ENCODE measurements at regions not wholly inside any gene's neighbourhood (a gene's known extent, or its start where the extent isn't known, plus 50 kb on each side); places are given as distances from the start of the nearest gene placed in this dataset.

- DNase-seq = no peak
Measured at GRCh38 chr2:16251511-16252225, 311.3 kb downstream of the MYCN start.

GRCh38 chr2:16250886-16251285 is 310.5 kb downstream of the MYCN start:
- DNase-seq = no peak

GRCh38 chr2:16250466-16250865 is 310.1 kb downstream of the MYCN start:
- no peak for DNase-seq

GRCh38 chr2:16250056-16250425 is 309.7 kb downstream of the MYCN start:
- DNase-seq = no peak

- DNase-seq = no peak
Measured at GRCh38 chr2:16249246-16250055, 309.1 kb downstream of the MYCN start.

- no peak for DNase-seq
Measured at GRCh38 chr2:16248571-16249105, 308.3 kb downstream of the MYCN start.

- DNase-seq = no peak
Measured at GRCh38 chr2:16247326-16248122, 307.2 kb downstream of the MYCN start.

- DNase-seq = no peak
Measured at GRCh38 chr2:16246911-16247310, 306.6 kb downstream of the MYCN start.

- no peak for DNase-seq
Measured at GRCh38 chr2:16246281-16246850, 306.0 kb downstream of the MYCN start.

GRCh38 chr2:16245481-16246054 is 305.2 kb downstream of the MYCN start:
- no peak for DNase-seq

GRCh38 chr2:16244966-16245320 is 304.6 kb downstream of the MYCN start:
- DNase-seq = no peak

- DNase-seq = no peak
Measured at GRCh38 chr2:16244153-16244965, 304.0 kb downstream of the MYCN start.

- DNase-seq = no peak
Measured at GRCh38 chr2:16243411-16243996, 303.2 kb downstream of the MYCN start.

GRCh38 chr2:16242906-16243305 is 302.6 kb downstream of the MYCN start:
- DNase-seq = no peak

- DNase-seq = no peak
Measured at GRCh38 chr2:16241166-16242160, 301.1 kb downstream of the MYCN start.

- no peak for DNase-seq
Measured at GRCh38 chr2:16240402-16240801, 300.1 kb downstream of the MYCN start.

GRCh38 chr2:16239296-16239850 is 299.0 kb downstream of the MYCN start:
- DNase-seq = no peak

GRCh38 chr2:16238786-16239185 is 298.4 kb downstream of the MYCN start:
- no peak for DNase-seq

GRCh38 chr2:16238001-16238761 is 297.8 kb downstream of the MYCN start:
- no peak for DNase-seq
